NCI-H2227 (cell line): ENCODE measurements at regions not wholly inside any gene's neighbourhood (a gene's known extent, or its start where the extent isn't known, plus 50 kb on each side); places are given as distances from the start of the nearest gene placed in this dataset.

Experiments
- DNase-seq: peaks from one replicate; lab custom pipeline; 2025; ENCODE audit not compliant: unreplicated experiment; lab: John Stamatoyannopoulos, UW

DNA sequence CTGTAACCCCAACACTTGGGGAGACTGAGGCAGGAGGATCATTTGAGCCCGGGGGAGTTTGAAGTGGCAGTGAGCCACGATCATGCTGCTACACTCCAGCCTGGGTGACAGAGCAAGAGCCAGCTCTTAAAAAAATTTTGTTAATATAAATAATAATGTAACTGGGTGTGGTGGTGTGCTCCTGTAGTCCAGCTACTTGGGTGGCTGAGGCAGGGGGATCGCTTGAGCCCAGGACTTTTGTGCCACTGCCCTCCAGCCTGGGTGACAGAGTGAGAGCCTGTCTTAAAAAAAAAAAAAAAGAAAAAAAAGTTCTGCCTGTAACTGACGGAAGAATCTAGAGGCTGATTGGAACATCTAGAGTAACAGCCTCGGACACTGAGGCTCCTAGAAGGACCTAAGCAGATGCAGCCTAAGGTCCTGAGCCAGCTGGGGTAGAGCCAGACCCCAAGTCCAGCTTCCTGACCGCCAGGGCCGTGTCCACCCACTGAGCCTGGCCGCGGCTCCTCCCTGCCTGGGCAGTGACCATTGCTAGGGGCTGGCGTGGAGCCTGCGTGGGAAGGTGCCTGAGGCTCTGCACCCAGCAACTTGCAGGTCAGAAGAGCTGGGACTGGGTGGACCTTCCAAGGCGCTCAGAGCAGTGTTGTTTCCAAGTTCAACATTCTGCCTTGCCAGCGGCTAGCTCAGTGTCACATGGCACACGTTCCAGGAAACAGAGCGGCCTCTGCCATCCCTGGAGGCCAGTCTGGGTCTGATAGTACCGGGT, 209.4 kb upstream of the CIBAR2 start:
- DNase-seq, result no peak

GRCh38 chr16:85323230-85323960, 211.1 kb upstream of the CIBAR2 start:
- DNase-seq, result no peak

DNA sequence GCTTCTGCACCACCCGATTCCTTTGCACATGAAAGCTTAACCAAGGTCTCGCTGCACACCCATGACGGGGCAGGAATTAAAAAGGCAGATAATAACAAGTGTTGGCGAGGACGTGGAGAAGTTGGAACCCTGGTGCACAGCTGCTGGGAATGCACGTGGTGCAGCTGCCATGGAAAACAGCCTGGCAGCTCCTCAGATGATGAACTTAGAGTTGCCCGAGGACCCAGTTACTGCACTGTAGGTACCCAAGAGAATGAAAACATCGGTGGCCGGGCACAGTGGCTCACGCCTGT, 211.6 kb upstream of the CIBAR2 start:
- DNase-seq, result no peak

- DNase-seq, result no peak
These were observed 212.2 kb upstream of the CIBAR2 start for GRCh38 chr16:85324488-85324887.

GRCh38 chr16:85326113-85326793, 214.0 kb upstream of the CIBAR2 start:
- no peak for DNase-seq

DNA sequence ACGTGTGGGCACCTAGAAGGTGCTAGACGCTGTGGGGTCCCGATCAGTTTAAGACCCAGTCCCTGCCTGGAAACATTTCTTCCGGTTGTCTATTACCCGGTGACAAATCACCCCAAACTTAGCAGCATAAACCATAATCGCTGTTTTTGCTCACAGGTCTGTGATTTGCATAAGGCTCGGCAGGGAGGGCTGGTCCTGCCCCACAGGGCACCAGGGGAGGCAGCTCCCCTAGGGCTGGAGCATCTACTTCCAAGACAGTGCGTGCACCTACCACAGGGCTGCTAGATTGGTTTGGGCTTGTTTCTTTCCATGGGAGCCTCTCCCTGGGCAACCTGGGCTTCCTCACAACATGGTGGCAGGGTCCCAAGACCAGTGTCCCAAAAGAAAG, 214.5 kb upstream of the CIBAR2 start:
- no peak for DNase-seq

GRCh38 chr16:85327731-85328675, 215.7 kb upstream of the CIBAR2 start:
- peak; percentile 88 for DNase-seq

- peak; percentile 75 for DNase-seq
These were observed 216.4 kb upstream of the CIBAR2 start for GRCh38 chr16:85328676-85329058.

DNA sequence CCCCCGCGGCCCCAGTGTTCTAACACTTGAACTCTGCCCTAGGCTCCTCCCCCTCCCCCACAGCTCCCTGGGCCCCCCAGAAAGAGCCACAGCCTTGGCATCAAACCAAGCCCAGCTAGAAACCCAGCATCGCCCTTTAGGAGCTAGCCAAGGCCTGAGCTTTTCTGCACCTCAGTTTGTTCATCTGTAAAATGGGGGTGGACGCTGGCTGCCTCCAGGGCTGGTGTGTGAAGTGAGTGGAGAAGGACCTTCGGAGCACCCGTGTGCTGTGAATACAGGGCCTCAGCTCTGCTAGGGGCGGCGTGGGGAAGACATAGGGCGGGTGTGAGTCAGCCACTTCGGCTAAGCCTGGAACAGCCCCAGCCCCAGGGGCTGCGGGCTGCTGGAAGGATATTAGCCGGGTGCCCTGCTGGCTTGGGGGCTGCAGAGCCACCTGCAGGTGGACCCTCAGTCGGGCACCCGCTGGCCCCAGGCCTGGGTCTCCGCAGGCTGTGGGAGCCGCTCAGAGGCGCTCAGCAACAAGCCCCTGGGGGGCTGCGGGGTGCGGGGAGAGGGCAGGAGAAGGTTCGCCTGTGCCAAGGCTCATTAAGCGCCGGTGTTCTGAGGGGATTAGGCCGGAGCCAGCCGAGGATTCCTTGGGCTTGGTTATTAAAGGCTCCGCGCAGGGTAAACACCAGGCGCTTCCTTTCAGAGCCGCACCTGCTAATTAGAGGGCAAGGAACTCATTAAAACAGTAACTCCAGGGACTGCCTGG, 217.0 kb upstream of the CIBAR2 start:
- DNase-seq, result peak; percentile 52

- DNase-seq, result no peak
These were observed 217.9 kb upstream of the CIBAR2 start for GRCh38 chr16:85330006-85330693.

- DNase-seq, result peak; percentile 46
These were observed 218.5 kb upstream of the CIBAR2 start for GRCh38 chr16:85330694-85331188.

DNA sequence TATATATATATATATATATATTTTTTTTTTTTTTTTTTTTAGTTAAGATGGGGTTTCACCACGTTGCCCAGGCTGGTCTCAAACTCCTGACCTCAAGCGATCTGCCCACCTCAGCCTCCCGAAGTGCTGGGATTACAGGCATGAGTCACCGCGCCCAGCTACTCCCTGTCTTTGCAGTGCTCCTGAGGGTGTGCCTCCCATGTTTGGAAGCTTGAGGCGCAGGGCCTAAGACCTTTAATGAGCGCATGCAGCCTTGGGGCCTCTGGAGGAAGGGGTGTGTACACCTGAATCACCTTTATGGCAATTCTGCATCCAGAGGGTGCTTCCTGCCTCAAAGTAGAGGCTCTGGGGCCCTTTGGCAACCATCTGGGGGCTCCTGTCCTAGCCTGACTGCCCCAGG, 219.4 kb upstream of the CIBAR2 start:
- DNase-seq, result no peak

- no peak for DNase-seq
These were observed 219.9 kb upstream of the CIBAR2 start for GRCh38 chr16:85332175-85332574.

GRCh38 chr16:85333337-85333736, 221.1 kb upstream of the CIBAR2 start:
- DNase-seq, result no peak

GRCh38 chr16:85333744-85334640, 221.7 kb upstream of the CIBAR2 start:
- no peak for DNase-seq

GRCh38 chr16:85334718-85335583, 222.7 kb upstream of the CIBAR2 start:
- no peak for DNase-seq

DNA sequence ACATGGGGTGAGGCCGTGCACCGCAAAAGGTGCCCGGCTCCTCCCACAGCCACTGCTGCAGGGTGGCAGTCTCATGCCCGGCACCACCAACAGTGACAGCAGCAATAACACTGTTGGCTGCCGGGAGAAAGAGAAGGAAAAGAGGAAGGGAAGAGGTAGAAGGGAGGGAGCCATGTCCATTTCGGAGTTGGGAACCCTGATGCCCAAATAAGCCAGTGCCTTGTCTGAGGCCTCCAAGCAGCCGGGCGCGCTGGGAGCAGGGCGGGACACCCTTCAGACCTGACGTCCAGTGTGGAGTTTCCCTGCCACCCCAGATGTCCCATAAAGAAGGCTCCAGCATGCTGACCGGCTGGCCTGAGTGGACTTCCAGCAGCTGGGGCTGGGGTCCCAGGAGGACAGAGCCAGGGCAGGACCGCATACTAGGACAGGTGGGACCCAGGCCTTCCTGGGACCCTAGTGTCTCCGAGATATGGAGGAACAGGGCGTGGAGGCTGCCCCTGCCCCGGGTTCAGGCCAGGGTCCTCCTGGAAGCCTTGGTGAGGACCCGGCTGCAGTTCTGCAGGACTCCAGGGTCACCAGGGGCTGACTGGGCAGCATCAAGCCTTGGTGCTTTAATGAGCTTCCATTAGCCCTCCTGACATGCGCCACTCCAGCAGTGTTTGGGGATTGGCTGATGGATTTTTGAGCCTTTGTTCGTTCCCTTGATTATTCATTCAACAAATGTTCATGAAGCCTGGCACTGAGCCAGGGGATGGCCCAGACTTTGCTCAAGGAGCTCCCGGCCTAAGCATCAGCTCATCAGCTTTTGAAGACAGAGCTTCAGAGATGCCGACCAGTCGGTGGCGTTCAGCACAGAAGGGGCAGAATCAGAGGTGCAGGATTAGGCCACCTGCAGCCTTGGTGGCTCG, 223.6 kb upstream of the CIBAR2 start:
- DNase-seq, result no peak
